Gastroesophageal sphincter (tissue), 4 donors: ENCODE measurements at regions not wholly inside any gene's neighbourhood (a gene's known extent, or its start where the extent isn't known, plus 50 kb on each side); places are given as distances from the start of the nearest gene placed in this dataset.

Source experiments
- ATAC-seq: fragments of 150-250 bp; one replicate; pipeline ENCODE4 v1.9.1; 2016; ENCODE audit warnings: mild to moderate bottlenecking, moderate library complexity
- H3K27ac ChIP-seq, 4 donors: fragments of 200-600 bp; sonication (generic) in 3 of 4; 1 replicate in 3 of 4; 2 replicates in 1 of 4; pipeline ENCODE4 v1.5.1; 2016 to 2019
- H3K27me3 ChIP-seq: fragments of 200-600 bp; sonication (generic); one replicate; pipeline ENCODE4 v1.5.1; 2019
- H3K36me3 ChIP-seq, 2 donors: fragments of 200-600 bp; sonication (generic); one replicate each; pipeline ENCODE4 v1.5.1; 2019; ENCODE audit warnings: control low read depth in 1 of 2
- H3K4me1 ChIP-seq, 3 donors: fragments of 200-600 bp; sonication (generic); 1 replicate in 2 of 3; 2 replicates in 1 of 3; pipeline ENCODE4 v1.5.1; 2016 to 2019; ENCODE audit warnings: control low read depth in 2 of 3
- H3K4me3 ChIP-seq, 2 donors: fragments of 200-600 bp; sonication (generic); one replicate each; pipeline ENCODE4 v1.5.1; 2019; ENCODE audit warnings: mild to moderate bottlenecking in 1 of 2, moderate library complexity in 1 of 2
- H3K9me3 ChIP-seq, 3 donors: fragments of 200-600 bp; sonication (generic); one replicate each; pipeline ENCODE4 v1.5.1; 2017 to 2019; ENCODE audit warnings: control low read depth in 2 of 3
- CTCF ChIP-seq, 4 experiments: fragments of 200-600 bp in 2 of 4; fragments of 450-650 bp in 2 of 4; sonication (generic) in 1 of 4; IDR thresholded peaks; one replicate each; pipeline ENCODE4 v1.5.1; 2017 to 2019; ENCODE audit warnings: antibody characterized with exemption in 4 of 4, mild to moderate bottlenecking in 2 of 4, moderate library complexity in 2 of 4
- EP300 ChIP-seq: sonication (generic); formaldehyde crosslinking; IDR thresholded peaks from one replicate; pipeline ENCODE4 v1.6.1; 2017; ENCODE audit warnings: antibody characterized with exemption, mild to moderate bottlenecking
- POLR2A ChIP-seq, 2 donors: fragments of 450-650 bp; IDR thresholded peaks; one replicate each; pipeline ENCODE4 v1.6.1; 2017; ENCODE audit warnings: antibody characterized with exemption in 2 of 2, mild to moderate bottlenecking in 2 of 2, moderate library complexity in 1 of 2
- POLR2AphosphoS5 ChIP-seq: sonication (generic); formaldehyde crosslinking; IDR thresholded peaks from one replicate; pipeline ENCODE4 v1.6.1; 2017; ENCODE audit warnings: antibody characterized with exemption
- WGBS, 2 donors: methylation state at CpG; one replicate each; pipeline ENCODE4 v1.1.5; 2018; ENCODE audit warnings: low coverage in 1 of 2; 5-methylcytosine and 5-hydroxymethylcytosine counted together

DNA sequence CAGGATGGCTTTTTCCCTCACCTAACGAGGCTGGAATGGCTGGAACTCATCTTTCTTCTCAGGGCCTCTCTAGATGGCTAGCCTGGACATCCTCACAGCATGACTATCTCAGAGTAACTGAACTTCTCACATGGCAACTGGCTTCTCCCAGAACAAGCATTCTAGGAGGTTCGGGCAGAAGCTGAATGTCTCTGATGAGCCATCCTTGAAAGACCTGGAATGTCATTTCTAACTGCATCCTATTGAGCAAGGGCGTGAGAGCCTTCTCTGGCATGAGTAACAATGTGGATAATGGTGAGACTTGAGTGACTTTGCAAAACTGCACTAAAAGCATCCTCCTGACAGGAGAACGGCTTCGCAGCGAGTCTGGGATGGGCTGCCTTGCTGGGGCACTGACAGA lies 487.7 kb downstream of the MAT2B start:
- Histone ChIP-seq H3K36me3 (no peaks in the 10 kb centered on the region), H3K27me3 (no peaks in the 10 kb centered on the region), H3K4me1 (no peaks in the 10 kb centered on the region), H3K9me3 (no peaks in the 10 kb centered on the region), H3K27ac (no peak overlapping the region), H3K4me3 (no peak overlapping the region)
- no peak for ATAC-seq
- no peak for TF ChIP-seq POLR2AphosphoS5
- TF ChIP-seq CTCF (IDR thresholded peaks at IDR 0.05), result no peak
- TF ChIP-seq POLR2A (IDR thresholded peaks at IDR 0.05), result no peak
- TF ChIP-seq EP300, result no peak
- WGBS, 2 donors, result 40 to 61% methylated on average over 1 to 6 of the region's 6 CpGs

DNA sequence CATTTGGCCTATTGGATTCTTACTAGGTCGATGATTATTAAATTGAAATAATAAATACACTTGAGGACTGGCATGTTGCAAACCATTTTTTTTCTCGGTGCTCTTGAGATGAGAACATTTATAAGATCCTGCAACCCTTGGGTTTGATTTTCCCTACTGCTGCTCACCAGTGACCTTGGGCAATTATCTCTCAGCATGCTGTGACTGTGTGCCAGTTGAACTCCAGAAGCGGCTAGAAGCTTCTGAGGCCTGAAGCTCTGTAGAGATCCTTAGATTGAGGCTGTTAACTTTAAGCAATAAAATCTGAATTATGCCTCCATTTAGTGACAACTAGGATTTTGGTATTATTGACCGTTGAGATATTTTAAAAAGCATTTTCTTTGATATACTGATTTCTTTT lies 489.8 kb downstream of the MAT2B start:
- TF ChIP-seq EP300, result no peak
- TF ChIP-seq POLR2AphosphoS5, result no peak
- no peak for TF ChIP-seq CTCF (IDR thresholded peaks at IDR 0.05)
- no peak for TF ChIP-seq POLR2A (IDR thresholded peaks at IDR 0.05)
- 75 to 82% methylated on average over 2 to 4 of the region's 4 CpGs for WGBS, 2 donors
- Histone ChIP-seq H3K36me3 (no peaks in the 10 kb centered on the region), H3K4me1 (no peaks in the 10 kb centered on the region), H3K27me3 (no peaks in the 10 kb centered on the region), H3K9me3 (no peaks in the 10 kb centered on the region), H3K4me3 (no peak overlapping the region), H3K27ac (no peak overlapping the region)
- ATAC-seq, result no peak

DNA sequence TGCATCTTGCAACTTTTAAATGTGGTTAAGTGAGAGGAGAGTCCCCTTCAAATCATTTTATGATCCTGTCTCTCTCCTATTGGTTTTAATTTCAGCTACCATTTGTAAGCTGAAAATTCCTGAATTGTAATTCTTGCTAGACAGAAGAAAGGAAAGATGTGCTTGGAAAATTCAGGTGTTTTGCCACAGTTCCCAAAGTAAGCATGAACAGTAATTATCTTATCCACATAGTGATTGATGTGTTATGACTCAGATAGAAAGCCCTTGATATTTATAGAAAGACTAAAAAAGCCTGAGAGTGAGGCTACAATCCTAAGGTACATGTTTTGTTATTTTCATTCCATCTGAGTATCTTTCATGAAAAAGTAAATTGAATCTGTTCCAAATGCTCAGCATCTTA lies 492.5 kb downstream of the MAT2B start:
- no peak overlapping the region for H3K27ac ChIP-seq
- H3K36me3 ChIP-seq, result no peaks in the 10 kb centered on the region
- H3K4me3 ChIP-seq, result no peak overlapping the region
- ATAC-seq, result no peak
- H3K9me3 ChIP-seq, result no peaks in the 10 kb centered on the region
- TF ChIP-seq CTCF (IDR thresholded peaks at IDR 0.05) (no peak), POLR2A (IDR thresholded peaks at IDR 0.05) (no peak), EP300 (no peak), POLR2AphosphoS5 (no peak)
- H3K27me3 ChIP-seq, result no peaks in the 10 kb centered on the region
- peaks cover 0 to 10% (median 0%) of the 10 kb centered on the region in 3 donors for H3K4me1 ChIP-seq

DNA sequence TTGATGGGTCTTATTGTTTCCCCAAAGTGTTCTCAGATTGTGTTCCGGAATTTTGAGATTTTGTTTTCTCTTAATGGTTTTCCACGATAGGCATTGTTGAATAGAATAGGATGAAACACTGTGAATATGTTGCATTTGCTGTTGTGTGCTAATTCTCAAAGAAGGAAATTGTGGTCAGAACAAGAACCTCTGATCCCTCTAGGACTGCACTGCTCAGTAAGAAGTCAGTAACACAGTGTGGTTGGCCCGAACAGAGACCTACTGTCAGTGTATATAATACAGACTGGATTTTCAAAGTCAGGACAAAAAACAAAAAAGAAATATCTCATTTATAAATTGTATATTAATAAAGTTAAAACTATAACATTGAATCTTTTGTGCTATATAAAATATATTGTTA lies 494.8 kb downstream of the MAT2B start:
- no peak for ATAC-seq
- no peaks in the 10 kb centered on the region for H3K9me3 ChIP-seq
- H3K36me3 ChIP-seq, result no peaks in the 10 kb centered on the region
- peaks cover 0 to 11% (median 0%) of the 10 kb centered on the region in 3 donors for H3K4me1 ChIP-seq
- 66 to 77% methylated on average over 3 of the region's 3 CpGs for WGBS, 2 donors
- TF ChIP-seq POLR2A (IDR thresholded peaks at IDR 0.05) (no peak), CTCF (IDR thresholded peaks at IDR 0.05) (no peak), EP300 (no peak), POLR2AphosphoS5 (no peak)
- H3K4me3 ChIP-seq, result no peak overlapping the region
- no peaks in the 10 kb centered on the region for H3K27me3 ChIP-seq
- no peak overlapping the region for H3K27ac ChIP-seq

DNA sequence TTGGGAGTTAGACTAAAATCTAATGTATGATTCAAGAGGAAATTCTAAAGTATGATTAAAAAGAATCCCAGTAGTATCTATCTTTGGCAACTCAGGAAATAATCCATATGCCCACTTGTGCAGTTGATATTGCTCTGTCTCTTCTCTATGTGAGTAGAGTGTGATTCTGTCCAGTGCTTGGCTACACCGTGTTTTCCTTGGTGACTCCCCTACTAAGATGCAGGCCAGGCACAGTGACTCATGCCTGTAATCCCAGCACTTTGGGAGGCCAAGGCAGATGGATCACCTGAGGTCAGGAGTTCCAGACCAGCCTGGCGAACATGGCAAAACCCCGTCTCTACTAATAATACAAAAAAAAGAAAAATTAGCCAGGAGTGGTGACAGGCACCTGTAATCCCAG lies 495.4 kb downstream of the MAT2B start:
- Histone ChIP-seq H3K27me3 (no peaks in the 10 kb centered on the region), H3K36me3 (no peaks in the 10 kb centered on the region), H3K9me3 (no peaks in the 10 kb centered on the region), H3K4me3 (no peak overlapping the region), H3K4me1 (peaks cover 0 to 11% (median 0%) of the 10 kb centered on the region in 3 donors), H3K27ac (no peak overlapping the region)
- WGBS, 2 donors, result 20 to 60% methylated on average over 1 of the region's 3 CpGs
- TF ChIP-seq POLR2AphosphoS5 (no peak), POLR2A (IDR thresholded peaks at IDR 0.05) (no peak), EP300 (no peak), CTCF (IDR thresholded peaks at IDR 0.05) (no peak)
- no peak for ATAC-seq
